ENCODE measurements at regions not wholly inside any gene's neighbourhood (a gene's known extent, or its start where the extent isn't known, plus 50 kb on each side); places are given as distances from the start of the nearest gene placed in this dataset.

GRCh38 chr21:38987633-38988508 lies 182.1 kb downstream of the ETS2 start:
- TF ChIP-seq REST (IDR thresholded peaks at IDR 0.05; ENCODE audit: unreplicated experiment) = no peak
- no peak for TF ChIP-seq CTCF (conservative IDR thresholded peaks at IDR 0.05; ENCODE audit: low read depth in 2 of 2)
